ENCODE measurements at regions not wholly inside any gene's neighbourhood (a gene's known extent, or its start where the extent isn't known, plus 50 kb on each side); places are given as distances from the start of the nearest gene placed in this dataset.
A peak's percentile ranks its signal among the peaks of the same experiment; 100 is the strongest.

DNA sequence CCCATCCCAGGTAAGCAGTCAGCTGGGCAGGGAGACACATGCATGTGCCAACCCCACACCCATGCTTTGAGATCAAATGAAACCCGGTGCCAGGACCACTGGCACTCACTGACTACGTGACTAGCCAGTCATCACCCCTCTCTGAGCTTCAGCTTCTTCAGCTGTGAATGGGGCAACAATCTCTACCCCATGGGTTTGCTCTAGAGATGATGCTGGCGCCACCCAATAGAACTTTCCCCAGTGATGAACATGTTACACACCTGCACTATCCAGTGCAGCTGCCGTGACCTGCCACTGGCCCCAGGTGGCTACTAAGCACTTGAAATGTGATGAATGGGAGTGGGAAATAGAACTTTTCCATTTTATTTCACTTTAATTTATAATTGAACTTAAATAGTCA lies 70.3 kb downstream of the PITPNM2 start:
- TF ChIP-seq, protein P1, sequence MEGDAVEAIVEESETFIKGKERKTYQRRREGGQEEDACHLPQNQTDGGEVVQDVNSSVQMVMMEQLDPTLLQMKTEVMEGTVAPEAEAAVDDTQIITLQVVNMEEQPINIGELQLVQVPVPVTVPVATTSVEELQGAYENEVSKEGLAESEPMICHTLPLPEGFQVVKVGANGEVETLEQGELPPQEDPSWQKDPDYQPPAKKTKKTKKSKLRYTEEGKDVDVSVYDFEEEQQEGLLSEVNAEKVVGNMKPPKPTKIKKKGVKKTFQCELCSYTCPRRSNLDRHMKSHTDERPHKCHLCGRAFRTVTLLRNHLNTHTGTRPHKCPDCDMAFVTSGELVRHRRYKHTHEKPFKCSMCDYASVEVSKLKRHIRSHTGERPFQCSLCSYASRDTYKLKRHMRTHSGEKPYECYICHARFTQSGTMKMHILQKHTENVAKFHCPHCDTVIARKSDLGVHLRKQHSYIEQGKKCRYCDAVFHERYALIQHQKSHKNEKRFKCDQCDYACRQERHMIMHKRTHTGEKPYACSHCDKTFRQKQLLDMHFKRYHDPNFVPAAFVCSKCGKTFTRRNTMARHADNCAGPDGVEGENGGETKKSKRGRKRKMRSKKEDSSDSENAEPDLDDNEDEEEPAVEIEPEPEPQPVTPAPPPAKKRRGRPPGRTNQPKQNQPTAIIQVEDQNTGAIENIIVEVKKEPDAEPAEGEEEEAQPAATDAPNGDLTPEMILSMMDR (IDR thresholded peaks at IDR 0.05): no peak
- TF ChIP-seq EP300 (IDR thresholded peaks at IDR 0.05): no peak
- TF ChIP-seq POLR2A (IDR thresholded peaks at IDR 0.05): no peak
- intact Hi-C loops (cut with DNase I): no loop called here
- H3K36me3 ChIP-seq: no peaks in the 10 kb centered on the region
- no peak overlapping the region for H3K27ac ChIP-seq
- H3K4me1 ChIP-seq (ENCODE audit: insufficient read depth): peaks cover 25% of the 10 kb centered on the region
- H3K27me3 ChIP-seq: no peaks in the 10 kb centered on the region
- no peak overlapping the region for H3K4me3 ChIP-seq
- 94 to 100% (median 95%) methylated on average over 4 of the region's 4 CpGs for WGBS, 3 donors
- no peak for DNase-seq
- H3K9me3 ChIP-seq: no peaks in the 10 kb centered on the region

DNA sequence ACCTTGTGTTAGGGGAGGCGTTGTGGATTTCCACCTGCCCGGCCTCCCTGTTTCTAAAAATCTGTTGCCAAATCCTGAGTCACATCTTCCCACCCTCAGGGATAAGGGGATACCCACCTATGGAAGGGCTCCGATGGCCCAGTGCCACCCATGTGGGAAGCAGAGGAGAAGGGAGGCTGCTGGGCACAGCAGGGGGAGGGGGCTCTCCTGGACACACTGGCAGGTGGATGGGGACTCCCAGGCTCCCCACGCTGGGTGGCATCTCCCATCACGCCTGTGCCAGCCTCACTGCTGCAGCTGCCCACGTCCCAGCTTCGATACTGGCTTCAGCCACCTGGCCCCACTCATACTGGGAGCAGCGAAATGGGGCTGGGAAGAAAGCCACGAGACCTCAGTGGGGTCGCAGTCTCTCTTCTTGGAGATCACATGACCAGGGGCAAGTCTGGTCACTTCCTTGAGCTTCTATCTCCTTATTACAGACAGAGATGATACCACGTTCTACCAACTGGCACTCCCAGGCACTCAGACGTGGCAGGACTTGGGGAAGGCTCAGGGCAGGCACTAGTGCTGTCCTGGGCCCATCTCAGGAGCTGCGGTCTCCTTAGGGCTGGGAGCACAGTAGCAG lies 72.2 kb downstream of the PITPNM2 start:
- H3K27me3 ChIP-seq: no peaks in the 10 kb centered on the region
- no peak for DNase-seq
- intact Hi-C loops (cut with DNase I): no loop called here
- 84 to 88% (median 87%) methylated on average over 13 of the region's 13 CpGs for WGBS, 3 donors
- peaks cover 22% of the 10 kb centered on the region for H3K4me1 ChIP-seq (ENCODE audit: insufficient read depth)
- no peaks in the 10 kb centered on the region for H3K36me3 ChIP-seq
- TF ChIP-seq EP300 (IDR thresholded peaks at IDR 0.05): no peak
- TF ChIP-seq, protein P1 (IDR thresholded peaks at IDR 0.05): no peak
- no peak for TF ChIP-seq POLR2A (IDR thresholded peaks at IDR 0.05)
- H3K4me3 ChIP-seq: no peak overlapping the region
- H3K27ac ChIP-seq: peak overlapping the region in 1 of 2 donors; percentile 46
- H3K9me3 ChIP-seq: no peaks in the 10 kb centered on the region

DNA sequence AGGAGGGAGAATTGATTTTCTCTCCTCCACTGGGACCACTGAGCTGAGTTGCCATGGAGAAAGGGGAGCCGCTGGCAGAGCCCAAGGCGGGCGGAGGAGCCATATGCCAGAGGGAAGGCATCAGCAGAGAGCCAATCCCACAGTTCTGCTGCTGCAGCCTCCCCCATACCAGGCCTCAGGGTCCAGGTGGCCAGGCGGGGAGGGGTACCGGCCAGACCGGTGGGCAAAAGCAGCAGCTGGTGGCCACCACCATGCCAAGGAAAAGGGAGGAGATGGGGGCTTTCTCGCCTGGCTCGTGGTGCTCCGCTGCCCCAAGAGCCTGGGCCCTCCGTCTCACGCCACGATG lies 72.8 kb downstream of the PITPNM2 start:
- TF ChIP-seq POLR2A (IDR thresholded peaks at IDR 0.05) (no peak), EP300 (IDR thresholded peaks at IDR 0.05) (no peak)
- TF ChIP-seq, protein P1 (IDR thresholded peaks at IDR 0.05): no peak
- Histone ChIP-seq H3K36me3 (no peaks in the 10 kb centered on the region), H3K4me3 (no peak overlapping the region), H3K9me3 (no peaks in the 10 kb centered on the region), H3K27ac (no peak overlapping the region), H3K27me3 (no peaks in the 10 kb centered on the region), H3K4me1 (ENCODE audit: insufficient read depth) (peaks cover 18% of the 10 kb centered on the region)
- no peak for DNase-seq
- intact Hi-C loops (cut with DNase I): no loop called here
- 86 to 92% (median 90%) methylated on average over 12 of the region's 12 CpGs for WGBS, 3 donors

DNA sequence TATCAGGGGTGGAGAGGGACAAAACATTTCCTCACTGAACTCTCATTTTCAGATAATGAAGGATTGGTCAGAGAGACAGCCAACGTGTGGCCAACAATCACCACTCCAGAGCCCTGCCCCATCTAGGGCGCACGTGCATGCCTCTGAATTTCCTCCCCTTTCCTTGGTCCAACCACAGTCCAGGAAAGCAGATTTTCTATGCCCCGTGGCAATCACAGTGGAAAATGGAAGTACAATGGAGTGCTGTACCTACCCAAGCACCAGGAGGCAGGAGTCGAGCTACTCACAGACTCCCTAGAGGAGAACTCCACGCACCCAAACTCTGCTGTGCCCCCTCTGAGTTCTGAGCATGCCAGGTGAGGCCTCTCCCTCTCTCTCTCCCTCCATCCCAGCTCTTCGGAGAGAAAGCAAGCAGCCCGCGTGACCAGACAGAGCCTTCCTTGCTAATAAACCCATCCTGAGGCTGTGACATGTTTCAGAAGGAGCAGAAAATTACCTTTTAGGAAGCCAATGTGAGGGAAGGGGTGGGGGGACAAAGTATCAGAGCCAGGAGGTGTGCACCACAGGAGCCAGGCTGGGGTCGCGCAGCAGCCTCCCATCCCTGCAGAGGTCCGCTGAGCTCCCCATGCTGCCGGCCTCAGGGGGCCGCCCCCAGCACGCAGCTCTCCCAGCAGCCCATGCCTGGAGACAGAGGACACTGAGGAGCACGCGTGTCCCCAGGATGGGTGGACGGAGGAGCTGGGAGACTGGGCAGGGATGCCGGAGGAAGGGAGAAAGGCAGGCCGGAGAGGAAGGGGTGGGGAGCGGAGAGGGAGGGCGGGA lies 73.4 kb downstream of the PITPNM2 start:
- no peak for DNase-seq
- no peaks in the 10 kb centered on the region for H3K36me3 ChIP-seq
- H3K27me3 ChIP-seq: no peaks in the 10 kb centered on the region
- intact Hi-C loops (cut with DNase I): no loop called here
- no peak overlapping the region for H3K4me3 ChIP-seq
- H3K9me3 ChIP-seq: no peaks in the 10 kb centered on the region
- TF ChIP-seq EP300 (IDR thresholded peaks at IDR 0.05): no peak
- TF ChIP-seq, protein P1 (IDR thresholded peaks at IDR 0.05): no peak
- no peak for TF ChIP-seq POLR2A (IDR thresholded peaks at IDR 0.05)
- WGBS, 3 donors: 85 to 92% (median 92%) methylated on average over 22 of the region's 22 CpGs
- H3K4me1 ChIP-seq (ENCODE audit: insufficient read depth): peaks cover 18% of the 10 kb centered on the region
- H3K27ac ChIP-seq: peak overlapping the region in 1 of 2 donors; percentile 27

Data from ovary (tissue), 7 donors.